ENCODE measurements at regions not wholly inside any gene's neighbourhood (a gene's known extent, or its start where the extent isn't known, plus 50 kb on each side); places are given as distances from the start of the nearest gene placed in this dataset.
"Not testable (repeated sequence)": the region's sequence is repeated elsewhere in the genome, so short reads cannot be mapped to it uniquely, and the experiment has no call there.

DNA sequence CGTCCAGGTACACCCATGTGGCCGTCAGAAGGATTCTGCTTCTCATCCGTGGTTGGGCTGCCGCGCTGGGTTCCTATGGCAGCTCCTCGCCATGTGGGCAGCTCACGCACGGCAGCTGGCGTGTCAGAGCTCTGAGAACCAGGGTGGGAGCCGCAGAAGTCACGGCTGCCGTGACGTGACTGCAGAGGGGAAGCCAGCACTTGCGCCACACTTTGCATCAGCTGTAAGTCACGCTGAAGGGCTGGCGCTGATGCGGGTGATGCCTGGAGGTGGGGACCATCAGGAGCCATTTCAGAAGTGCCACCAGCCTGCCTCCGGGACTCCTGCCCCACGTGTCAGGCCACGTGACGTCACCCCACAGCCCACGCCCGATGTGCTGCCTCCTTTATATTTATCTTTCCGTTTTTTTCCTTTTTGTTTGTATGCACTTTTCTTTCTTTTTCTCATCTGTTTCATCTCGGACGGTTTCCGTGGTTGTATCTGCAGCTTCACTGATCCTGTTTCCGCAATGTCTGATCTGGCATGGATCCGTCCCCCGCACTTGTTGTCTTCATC, 133.2 kb downstream of the IGLL1 start:
- no peaks in the 10 kb centered on the region for H3K4me1 ChIP-seq (ENCODE audit: control insufficient read depth in 1 of 2, low read depth in 2 of 2)
- ATAC-seq (ENCODE audit: insufficient number of reproducible peaks, low FRiP score, low read depth): no peak

DNA sequence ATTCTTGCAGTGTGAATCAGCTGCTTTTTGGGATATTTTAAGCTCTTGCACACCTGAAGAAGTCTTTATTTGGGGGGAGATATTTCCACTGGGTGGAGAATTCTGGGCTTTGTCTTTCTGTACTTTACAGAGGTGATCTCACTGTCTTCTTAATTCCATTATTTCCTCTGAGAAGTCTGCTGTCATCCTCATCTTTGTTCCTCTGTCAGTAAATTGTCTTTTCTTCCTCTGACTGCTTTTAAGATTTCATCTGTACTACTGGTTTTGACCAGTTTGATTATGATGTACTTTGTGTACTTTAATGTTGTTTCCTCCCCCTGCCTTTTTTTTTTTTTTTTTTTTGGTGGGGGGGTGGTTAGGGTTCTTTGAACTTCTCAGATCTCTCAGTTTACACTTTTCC, 133.9 kb downstream of the IGLL1 start:
- ATAC-seq (ENCODE audit: insufficient number of reproducible peaks, low FRiP score, low read depth); DNase-seq (ENCODE audit: low spot score); H3K27me3 ChIP-seq (replicated peaks; ENCODE audit: insufficient read depth); H3K27ac ChIP-seq; H3K9me3 ChIP-seq; H3K4me1 ChIP-seq (ENCODE audit: control insufficient read depth in 1 of 2, low read depth in 2 of 2); H3K4me3 ChIP-seq; H3K36me3 ChIP-seq: not testable (repeated sequence)

More for the DNA sequence above, 133.2 kb downstream of the IGLL1 start:
- TF ChIP-seq, protein P1, sequence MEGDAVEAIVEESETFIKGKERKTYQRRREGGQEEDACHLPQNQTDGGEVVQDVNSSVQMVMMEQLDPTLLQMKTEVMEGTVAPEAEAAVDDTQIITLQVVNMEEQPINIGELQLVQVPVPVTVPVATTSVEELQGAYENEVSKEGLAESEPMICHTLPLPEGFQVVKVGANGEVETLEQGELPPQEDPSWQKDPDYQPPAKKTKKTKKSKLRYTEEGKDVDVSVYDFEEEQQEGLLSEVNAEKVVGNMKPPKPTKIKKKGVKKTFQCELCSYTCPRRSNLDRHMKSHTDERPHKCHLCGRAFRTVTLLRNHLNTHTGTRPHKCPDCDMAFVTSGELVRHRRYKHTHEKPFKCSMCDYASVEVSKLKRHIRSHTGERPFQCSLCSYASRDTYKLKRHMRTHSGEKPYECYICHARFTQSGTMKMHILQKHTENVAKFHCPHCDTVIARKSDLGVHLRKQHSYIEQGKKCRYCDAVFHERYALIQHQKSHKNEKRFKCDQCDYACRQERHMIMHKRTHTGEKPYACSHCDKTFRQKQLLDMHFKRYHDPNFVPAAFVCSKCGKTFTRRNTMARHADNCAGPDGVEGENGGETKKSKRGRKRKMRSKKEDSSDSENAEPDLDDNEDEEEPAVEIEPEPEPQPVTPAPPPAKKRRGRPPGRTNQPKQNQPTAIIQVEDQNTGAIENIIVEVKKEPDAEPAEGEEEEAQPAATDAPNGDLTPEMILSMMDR (IDR thresholded peaks at IDR 0.05): no peak
- no peaks in the 10 kb centered on the region for H3K36me3 ChIP-seq
- no peaks in the 10 kb centered on the region for H3K9me3 ChIP-seq
- H3K4me3 ChIP-seq: no peak overlapping the region
- H3K27ac ChIP-seq: no peak overlapping the region
- DNase-seq (ENCODE audit: low spot score): no peak
- no peaks in the 10 kb centered on the region for H3K27me3 ChIP-seq (replicated peaks; ENCODE audit: insufficient read depth)

DNA sequence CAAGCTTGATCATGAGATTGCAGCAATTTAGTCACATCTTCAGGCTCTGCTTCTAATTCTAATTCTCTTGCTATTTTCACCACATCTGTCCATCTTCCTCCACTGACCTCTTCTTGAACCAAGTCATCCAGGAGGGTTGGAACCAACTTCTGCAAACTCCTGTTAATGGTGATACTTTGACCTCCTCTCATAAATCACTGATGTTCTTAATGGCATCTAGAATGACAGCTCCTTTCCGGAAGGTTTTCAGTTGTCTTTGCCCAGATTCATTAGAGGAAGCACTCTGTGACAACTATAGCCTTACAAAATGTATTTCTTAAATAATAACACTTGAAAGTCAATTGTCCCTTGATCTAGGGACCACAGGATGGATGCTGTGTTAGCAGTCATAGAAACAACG, 136.2 kb downstream of the IGLL1 start:
- not testable (repeated sequence) for H3K9me3 ChIP-seq; H3K27me3 ChIP-seq (replicated peaks; ENCODE audit: insufficient read depth); ATAC-seq (ENCODE audit: insufficient number of reproducible peaks, low FRiP score, low read depth); H3K4me1 ChIP-seq (ENCODE audit: control insufficient read depth in 1 of 2, low read depth in 2 of 2); DNase-seq (ENCODE audit: low spot score); H3K36me3 ChIP-seq; H3K27ac ChIP-seq; H3K4me3 ChIP-seq

DNA sequence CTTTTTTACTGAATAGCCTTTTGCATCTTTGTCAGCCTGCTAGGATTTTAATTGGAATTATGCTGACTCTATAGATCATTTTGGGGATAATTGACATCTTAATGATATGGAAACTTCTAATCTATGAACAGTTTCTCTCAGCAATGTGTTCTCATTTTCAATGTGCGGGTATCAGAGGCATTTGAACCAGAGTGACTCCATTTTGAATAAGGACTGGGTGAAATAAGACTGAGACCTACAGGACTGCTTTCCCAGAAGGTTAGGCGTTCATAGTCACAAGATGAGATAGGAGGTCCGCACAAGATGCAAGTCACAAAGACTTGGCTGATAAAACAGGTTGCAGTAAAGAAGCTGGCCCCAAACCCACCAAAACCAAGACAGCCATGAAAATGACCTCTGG, 140.5 kb downstream of the IGLL1 start:
- not testable (repeated sequence) for H3K4me3 ChIP-seq; H3K36me3 ChIP-seq; H3K27ac ChIP-seq; H3K4me1 ChIP-seq (ENCODE audit: control insufficient read depth in 1 of 2, low read depth in 2 of 2); ATAC-seq (ENCODE audit: insufficient number of reproducible peaks, low FRiP score, low read depth); DNase-seq (ENCODE audit: low spot score); H3K9me3 ChIP-seq; H3K27me3 ChIP-seq (replicated peaks; ENCODE audit: insufficient read depth)

DNA sequence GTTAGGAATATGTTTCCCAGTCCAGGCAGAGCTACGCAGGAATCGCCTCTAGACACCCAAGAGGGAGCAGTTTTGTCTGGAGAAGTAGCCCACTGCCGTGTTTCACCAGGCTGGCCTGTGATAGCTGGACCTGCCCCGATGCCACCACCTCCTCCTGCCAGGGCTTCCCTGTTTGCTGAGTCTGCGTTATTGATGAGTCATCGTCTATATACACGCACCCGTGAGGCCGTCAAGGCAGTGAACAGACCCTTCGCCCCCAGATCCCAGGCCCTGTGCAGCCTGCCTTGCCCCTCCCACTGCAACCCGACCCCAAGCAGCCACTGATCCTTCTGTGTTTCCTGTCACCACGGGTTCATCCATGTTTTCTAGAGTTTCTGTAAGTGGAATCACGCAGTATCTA, 141.9 kb downstream of the IGLL1 start:
- Histone ChIP-seq H3K9me3 (no peaks in the 10 kb centered on the region), H3K27ac (no peak overlapping the region), H3K4me3 (no peak overlapping the region), H3K27me3 (replicated peaks; ENCODE audit: insufficient read depth) (no peaks in the 10 kb centered on the region), H3K36me3 (no peaks in the 10 kb centered on the region), H3K4me1 (ENCODE audit: control insufficient read depth in 1 of 2, low read depth in 2 of 2) (peaks cover 0 to under 1% of the 10 kb centered on the region in 2 donors)
- no peak for DNase-seq (ENCODE audit: low spot score)
- TF ChIP-seq, protein P1 (IDR thresholded peaks at IDR 0.05): no peak
- no peak for ATAC-seq (ENCODE audit: insufficient number of reproducible peaks, low FRiP score, low read depth)

DNA sequence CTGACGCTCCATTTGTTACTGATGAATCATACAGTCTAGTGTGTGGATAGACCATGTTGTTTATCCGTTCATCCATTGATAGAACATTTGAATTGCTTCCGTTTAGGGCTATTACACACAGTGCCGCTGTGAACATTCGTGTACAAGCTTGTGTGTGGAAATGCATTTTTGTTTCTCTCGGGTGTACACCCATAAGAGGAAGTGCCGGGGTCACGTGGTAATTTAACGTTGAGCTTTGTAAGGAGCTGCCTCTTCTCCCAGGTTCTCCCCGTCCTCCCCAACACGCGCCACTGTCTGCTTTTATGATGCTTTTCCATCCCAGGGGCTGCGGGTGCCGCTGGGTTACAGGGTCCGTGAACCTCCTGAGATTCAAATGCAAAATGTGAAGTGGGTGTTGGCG, 142.3 kb downstream of the IGLL1 start:
- no peak for DNase-seq (ENCODE audit: low spot score)
- H3K27ac ChIP-seq: no peak overlapping the region

DNA sequence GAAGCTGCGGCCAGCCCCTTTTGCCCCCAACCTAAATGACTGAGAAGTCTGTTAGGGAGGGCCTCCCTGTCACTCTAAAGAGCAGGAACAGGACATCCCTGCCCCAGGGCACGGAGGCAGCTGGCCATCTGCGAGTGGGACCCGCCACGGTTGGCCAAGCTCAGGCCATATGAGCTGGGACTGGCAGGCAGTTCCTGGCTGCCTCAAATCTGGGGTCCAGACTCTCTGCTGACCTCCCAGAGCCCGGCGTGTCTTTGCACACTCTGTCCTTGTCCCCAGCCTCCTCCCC, 143.0 kb downstream of the IGLL1 start:
- ATAC-seq (ENCODE audit: insufficient number of reproducible peaks, low FRiP score, low read depth); H3K4me3 ChIP-seq; H3K4me1 ChIP-seq (ENCODE audit: control insufficient read depth in 1 of 2, low read depth in 2 of 2); H3K36me3 ChIP-seq; H3K9me3 ChIP-seq; DNase-seq (ENCODE audit: low spot score); H3K27ac ChIP-seq; H3K27me3 ChIP-seq (replicated peaks; ENCODE audit: insufficient read depth): not testable (repeated sequence)

More for the DNA sequence above, 142.3 kb downstream of the IGLL1 start:
- TF ChIP-seq, protein P1 (IDR thresholded peaks at IDR 0.05): no peak
- no peak for ATAC-seq (ENCODE audit: insufficient number of reproducible peaks, low FRiP score, low read depth)
- Histone ChIP-seq H3K4me3 (no peak overlapping the region), H3K36me3 (no peaks in the 10 kb centered on the region), H3K9me3 (no peaks in the 10 kb centered on the region), H3K27me3 (replicated peaks; ENCODE audit: insufficient read depth) (no peaks in the 10 kb centered on the region), H3K4me1 (ENCODE audit: control insufficient read depth in 1 of 2, low read depth in 2 of 2) (peaks cover 0 to 4% of the 10 kb centered on the region in 2 donors)

DNA sequence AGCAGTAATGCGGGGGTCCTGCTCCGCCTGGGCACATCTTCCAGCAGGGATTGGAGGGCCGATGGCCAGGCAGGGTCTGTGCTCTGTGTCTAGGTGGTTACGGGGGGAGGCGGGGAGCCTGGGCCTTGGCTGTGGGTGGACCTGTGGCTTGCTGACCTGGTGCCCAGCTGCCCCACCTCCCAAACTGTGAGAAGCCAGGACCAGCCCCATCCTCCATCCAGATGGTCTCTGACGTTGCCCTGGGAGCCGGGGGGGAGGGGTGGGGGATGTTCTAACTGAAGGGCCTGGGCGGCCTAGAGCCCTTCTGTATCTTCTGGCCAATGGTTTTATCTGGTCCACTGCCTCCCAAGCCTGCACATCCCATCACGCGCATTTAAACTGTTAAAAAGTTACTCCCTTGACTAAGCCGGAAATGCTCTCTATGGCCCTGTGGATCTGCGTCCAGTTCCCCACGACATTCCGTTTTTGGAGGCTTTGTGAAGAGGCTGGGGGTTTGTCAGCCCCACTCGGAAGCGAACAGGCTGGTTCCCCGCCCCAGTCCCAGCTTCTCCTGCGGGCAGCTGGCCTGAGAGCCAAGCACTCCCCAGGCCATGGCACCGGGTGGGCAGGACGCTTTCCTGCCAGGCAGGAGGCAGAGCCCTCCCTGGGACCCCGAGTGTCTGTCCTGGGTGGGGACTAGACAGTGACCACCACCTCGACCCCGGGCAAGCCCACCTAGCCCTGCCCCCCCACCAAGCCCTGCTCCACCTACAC, 143.6 kb downstream of the IGLL1 start:
- H3K4me1 ChIP-seq (ENCODE audit: control insufficient read depth in 1 of 2, low read depth in 2 of 2); H3K9me3 ChIP-seq; ATAC-seq (ENCODE audit: insufficient number of reproducible peaks, low FRiP score, low read depth); H3K27me3 ChIP-seq (replicated peaks; ENCODE audit: insufficient read depth); H3K36me3 ChIP-seq; H3K27ac ChIP-seq; DNase-seq (ENCODE audit: low spot score); H3K4me3 ChIP-seq: not testable (repeated sequence)

DNA sequence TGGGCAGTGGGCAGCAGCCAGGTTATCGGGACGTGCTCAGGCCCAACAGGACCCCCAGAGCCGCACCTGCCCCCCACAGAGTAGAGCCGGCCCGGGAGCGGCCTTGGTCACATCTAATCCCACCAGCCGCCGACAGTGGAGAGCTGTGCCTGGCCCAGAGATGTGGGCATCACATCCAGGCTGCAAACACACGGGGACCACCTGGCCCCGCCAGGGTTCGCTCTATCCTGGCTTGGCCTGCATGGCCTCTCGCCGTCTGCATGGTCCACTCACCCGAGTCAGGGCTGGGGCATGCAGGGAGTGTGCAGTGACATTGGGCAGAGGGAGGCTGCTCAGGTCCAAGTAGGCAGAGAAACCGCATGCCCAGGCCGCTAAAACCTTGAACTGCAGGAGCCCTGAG, 144.9 kb downstream of the IGLL1 start:
- not testable (repeated sequence) for H3K9me3 ChIP-seq; H3K27me3 ChIP-seq (replicated peaks; ENCODE audit: insufficient read depth); H3K4me3 ChIP-seq; DNase-seq (ENCODE audit: low spot score); H3K27ac ChIP-seq; ATAC-seq (ENCODE audit: insufficient number of reproducible peaks, low FRiP score, low read depth); H3K4me1 ChIP-seq (ENCODE audit: control insufficient read depth in 1 of 2, low read depth in 2 of 2); H3K36me3 ChIP-seq

DNA sequence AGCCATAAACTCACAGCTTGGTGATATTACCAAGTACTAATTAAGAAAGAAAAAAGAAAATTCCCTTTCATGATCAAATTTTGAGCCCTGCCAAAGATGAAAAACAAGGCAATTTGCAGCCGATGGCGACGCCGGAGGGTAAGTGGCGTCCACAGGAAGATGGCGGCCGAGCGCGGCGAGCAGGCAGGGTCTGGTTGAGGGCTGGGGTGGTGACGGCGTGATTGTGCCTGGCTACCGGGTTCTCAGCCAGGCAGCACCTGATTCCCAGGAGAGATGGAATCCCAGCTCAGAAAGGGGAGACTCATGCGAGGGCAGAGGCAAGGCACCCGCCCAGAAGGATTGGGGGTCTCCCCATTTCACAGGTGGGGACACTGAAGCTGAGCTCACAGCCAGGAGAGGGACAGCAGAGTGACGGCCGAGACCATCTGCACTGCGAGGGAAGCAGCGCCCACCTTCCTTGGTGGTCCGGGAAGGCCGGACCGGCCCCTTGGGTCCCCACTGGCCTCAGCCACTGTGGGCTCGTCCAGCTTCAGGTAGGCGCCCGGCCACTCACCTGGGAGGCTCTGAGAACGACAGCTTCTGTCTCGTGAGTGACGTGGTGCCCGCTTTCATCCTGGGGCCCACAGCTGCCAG, 145.8 kb downstream of the IGLL1 start:
- H3K36me3 ChIP-seq; ATAC-seq (ENCODE audit: insufficient number of reproducible peaks, low FRiP score, low read depth); H3K27me3 ChIP-seq (replicated peaks; ENCODE audit: insufficient read depth); H3K9me3 ChIP-seq; H3K4me3 ChIP-seq; H3K27ac ChIP-seq; H3K4me1 ChIP-seq (ENCODE audit: control insufficient read depth in 1 of 2, low read depth in 2 of 2); DNase-seq (ENCODE audit: low spot score): not testable (repeated sequence)
